GM23338 (cell line): ENCODE measurements at regions not wholly inside any gene's neighbourhood (a gene's known extent, or its start where the extent isn't known, plus 50 kb on each side); places are given as distances from the start of the nearest gene placed in this dataset.

Experiments used
- ATAC-seq: fragments of 200-7000 bp; cut with Tn5 transposase; 3 replicates; pipeline ENCODE4 v1.9.1; 2020
- DNase-seq: peaks from one replicate; pipeline ENCODE4 v3.0.0-alpha.2; 2015; ENCODE audit warnings: low spot score
- H2AFZ ChIP-seq: fragments of 200-600 bp; sonication (generic); 2 replicates; pipeline ENCODE4 v1.8.0; 2016; ENCODE audit warnings: antibody characterized with exemption, mild to moderate bottlenecking, moderate library complexity
- H3F3A ChIP-seq: fragments of 200-600 bp; sonication (generic); replicated peaks from 2 replicates; pipeline ENCODE4 v1.8.0; 2017; ENCODE audit warnings: antibody characterized with exemption, mixed run types, low read depth
- H3K27ac ChIP-seq: fragments of 200-600 bp; sonication (generic); 2 replicates; pipeline ENCODE4 v1.6.1; 2016; ENCODE audit warnings: low read depth
- H3K27me3 ChIP-seq: fragments of 200-600 bp; sonication (generic); 2 replicates; pipeline ENCODE4 v1.8.0; 2016; ENCODE audit warnings: mild to moderate bottlenecking, mixed run types, moderate library complexity; ENCODE audit not compliant: insufficient read depth
- H3K36me3 ChIP-seq: fragments of 200-600 bp; sonication (generic); 2 replicates; pipeline ENCODE4 v1.8.0; 2016; ENCODE audit warnings: mild to moderate bottlenecking; ENCODE audit not compliant: insufficient read depth
- H3K4me1 ChIP-seq: fragments of 200-600 bp; sonication (generic); 2 replicates; pipeline ENCODE4 v1.8.0; 2016; ENCODE audit warnings: mild to moderate bottlenecking, moderate library complexity; ENCODE audit not compliant: insufficient read depth
- H3K4me2 ChIP-seq: fragments of 200-600 bp; sonication (generic); 2 replicates; pipeline ENCODE4 v1.7.1; 2017; ENCODE audit warnings: mixed run types
- H3K4me3 ChIP-seq: fragments of 200-600 bp; sonication (generic); 2 replicates; pipeline ENCODE4 v1.6.1; 2016; ENCODE audit warnings: mixed run types
- H3K79me2 ChIP-seq: fragments of 200-600 bp; sonication (generic); replicated peaks from 2 replicates; pipeline ENCODE4 v1.8.0; 2017; ENCODE audit warnings: mild to moderate bottlenecking; ENCODE audit not compliant: insufficient read depth
- H3K9me2 ChIP-seq: fragments of 200-600 bp; sonication (generic); 2 replicates; pipeline ENCODE4 v1.8.0; 2017; ENCODE audit not compliant: insufficient read depth
- H4K20me1 ChIP-seq: fragments of 200-600 bp; sonication (generic); replicated peaks from 2 replicates; pipeline ENCODE4 v1.8.0; 2017; ENCODE audit warnings: mild to moderate bottlenecking; ENCODE audit not compliant: insufficient read depth
- H3K27ac Mint-ChIP-seq: 2 replicates; pipeline ENCODE4 v1.8.0; 2020; ENCODE audit warnings: inconsistent platforms, mild to moderate bottlenecking, moderate library complexity, mixed read lengths
- H3K27me3 Mint-ChIP-seq: 3 replicates; pipeline ENCODE4 v1.8.0; 2022; ENCODE audit warnings: low read depth, mild to moderate bottlenecking, moderate library complexity, mixed read lengths, inconsistent platforms; ENCODE audit not compliant: insufficient read depth, poor library complexity
- H3K36me3 Mint-ChIP-seq: 3 replicates; pipeline ENCODE4 v1.8.0; 2021; ENCODE audit warnings: low read depth, mild to moderate bottlenecking, inconsistent platforms, moderate library complexity, mixed read lengths
- H3K4me1 Mint-ChIP-seq: 3 replicates; pipeline ENCODE4 v1.8.0; 2020; ENCODE audit warnings: mild to moderate bottlenecking, inconsistent platforms, mixed read lengths
- H3K4me3 Mint-ChIP-seq: 3 replicates; pipeline ENCODE4 v1.8.0; 2021; ENCODE audit warnings: moderate library complexity, mild to moderate bottlenecking, inconsistent platforms, mixed read lengths
- H3K9me3 Mint-ChIP-seq: 3 replicates; pipeline ENCODE4 v1.8.0; 2020; ENCODE audit warnings: moderate library complexity, mild to moderate bottlenecking, inconsistent platforms, mixed read lengths
- CREB1 ChIP-seq: fragments of 250-450 bp; sonication (Bioruptor Pico); IDR thresholded peaks from 2 replicates; pipeline ENCODE4 v1.5.0; 2020; ENCODE audit warnings: low read depth, mild to moderate bottlenecking, moderate library complexity
- ETS1 ChIP-seq: IDR thresholded peaks from 2 replicates; pipeline ENCODE4 v1.6.1; 2016; ENCODE audit warnings: antibody characterized with exemption
- EZH2 ChIP-seq: fragments of 200-600 bp; sonication (generic); IDR thresholded peaks from one replicate; pipeline ENCODE4 v1.8.0; 2017; ENCODE audit warnings: antibody characterized with exemption, mild to moderate bottlenecking, low read depth; ENCODE audit not compliant: unreplicated experiment
- EZH2phosphoT487 ChIP-seq: fragments of 200-600 bp; sonication (generic); IDR thresholded peaks from one replicate; pipeline ENCODE4 v1.8.1; 2018; ENCODE audit warnings: antibody characterized with exemption; ENCODE audit not compliant: unreplicated experiment
- POLR2AphosphoS5 ChIP-seq: IDR thresholded peaks from 2 replicates; pipeline ENCODE4 v1.6.1; 2016; ENCODE audit warnings: antibody characterized with exemption, low read depth
- STAT1 ChIP-seq: IDR thresholded peaks from one replicate; pipeline ENCODE4 v1.6.1; 2016; ENCODE audit warnings: antibody characterized with exemption; ENCODE audit not compliant: unreplicated experiment
- TF ChIP-seq, protein P1 (sequence below), 2 experiments: fragments of 200-600 bp in 1 of 2; sonication (generic) in 1 of 2; conservative IDR thresholded peaks; 2 replicates each; pipeline versions ENCODE4 v1.5.1 to v1.6.1; 2016 to 2017; ENCODE audit warnings: antibody characterized with exemption in 2 of 2, low read depth in 2 of 2, mild to moderate bottlenecking in 2 of 2, moderate library complexity in 1 of 2
- TF ChIP-seq, protein P2 (sequence below): IDR thresholded peaks from one replicate; pipeline ENCODE4 v1.6.1; 2018; ENCODE audit warnings: antibody characterized with exemption; ENCODE audit not compliant: unreplicated experiment
- TF ChIP-seq, protein P3 (sequence below): fragments of 250-450 bp; sonication (Bioruptor Pico); IDR thresholded peaks from 2 replicates; pipeline ENCODE4 v1.5.0; 2020; ENCODE audit warnings: mild to moderate bottlenecking, moderate library complexity

DNA sequence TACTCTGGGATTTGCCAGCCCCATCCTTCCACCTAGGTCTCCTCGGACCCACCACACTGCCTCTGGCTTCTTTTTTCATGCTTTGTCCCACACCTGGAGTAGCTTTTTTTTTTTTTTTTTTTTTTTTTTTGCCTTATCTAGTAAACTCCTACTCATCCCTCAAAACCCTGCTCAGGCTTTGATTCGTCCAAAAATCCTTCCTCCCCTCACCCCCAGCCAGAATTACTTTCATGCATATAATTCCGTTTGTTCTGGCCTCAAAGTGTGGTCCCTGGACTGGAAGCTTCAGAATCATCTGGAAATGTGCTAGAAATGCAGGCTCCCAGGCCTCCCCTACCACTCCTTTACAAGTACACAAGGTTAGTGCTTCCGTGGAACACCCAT, 320.1 kb downstream of the PTTG2 start:
- H3K27ac Mint-ChIP-seq = no peak overlapping the region
- Histone ChIP-seq H4K20me1 (no peaks in the 10 kb centered on the region), H3K4me1 (peaks cover 9% of the 10 kb centered on the region), H2AFZ (no peak overlapping the region), H3F3A (no peaks in the 10 kb centered on the region), H3K9me2 (no peaks in the 10 kb centered on the region), H3K79me2 (no peaks in the 10 kb centered on the region), H3K27me3 (no peaks in the 10 kb centered on the region), H3K4me2 (no peak overlapping the region), H3K36me3 (no peaks in the 10 kb centered on the region), H3K4me3 (no peak overlapping the region), H3K27ac (no peak overlapping the region)
- ATAC-seq (no peak), DNase-seq (no peak)
- peaks cover 14% of the 10 kb centered on the region; the same call in 2 of the 3 replicates for H3K9me3 Mint-ChIP-seq
- no peak overlapping the region for H3K4me3 Mint-ChIP-seq
- H3K27me3 Mint-ChIP-seq = peaks cover 3% of the 10 kb centered on the region
- peaks cover 18% of the 10 kb centered on the region for H3K4me1 Mint-ChIP-seq
- TF ChIP-seq EZH2phosphoT487 (no peak), ETS1 (no peak), CREB1 (CRISPR knock-in tag) (no peak), POLR2AphosphoS5 (no peak), EZH2 (no peak)
- TF ChIP-seq, protein P1, sequence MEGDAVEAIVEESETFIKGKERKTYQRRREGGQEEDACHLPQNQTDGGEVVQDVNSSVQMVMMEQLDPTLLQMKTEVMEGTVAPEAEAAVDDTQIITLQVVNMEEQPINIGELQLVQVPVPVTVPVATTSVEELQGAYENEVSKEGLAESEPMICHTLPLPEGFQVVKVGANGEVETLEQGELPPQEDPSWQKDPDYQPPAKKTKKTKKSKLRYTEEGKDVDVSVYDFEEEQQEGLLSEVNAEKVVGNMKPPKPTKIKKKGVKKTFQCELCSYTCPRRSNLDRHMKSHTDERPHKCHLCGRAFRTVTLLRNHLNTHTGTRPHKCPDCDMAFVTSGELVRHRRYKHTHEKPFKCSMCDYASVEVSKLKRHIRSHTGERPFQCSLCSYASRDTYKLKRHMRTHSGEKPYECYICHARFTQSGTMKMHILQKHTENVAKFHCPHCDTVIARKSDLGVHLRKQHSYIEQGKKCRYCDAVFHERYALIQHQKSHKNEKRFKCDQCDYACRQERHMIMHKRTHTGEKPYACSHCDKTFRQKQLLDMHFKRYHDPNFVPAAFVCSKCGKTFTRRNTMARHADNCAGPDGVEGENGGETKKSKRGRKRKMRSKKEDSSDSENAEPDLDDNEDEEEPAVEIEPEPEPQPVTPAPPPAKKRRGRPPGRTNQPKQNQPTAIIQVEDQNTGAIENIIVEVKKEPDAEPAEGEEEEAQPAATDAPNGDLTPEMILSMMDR (conservative IDR thresholded peaks at IDR 0.05; ENCODE audit: low read depth in 2 of 2) = no peak
- TF ChIP-seq, protein P2, sequence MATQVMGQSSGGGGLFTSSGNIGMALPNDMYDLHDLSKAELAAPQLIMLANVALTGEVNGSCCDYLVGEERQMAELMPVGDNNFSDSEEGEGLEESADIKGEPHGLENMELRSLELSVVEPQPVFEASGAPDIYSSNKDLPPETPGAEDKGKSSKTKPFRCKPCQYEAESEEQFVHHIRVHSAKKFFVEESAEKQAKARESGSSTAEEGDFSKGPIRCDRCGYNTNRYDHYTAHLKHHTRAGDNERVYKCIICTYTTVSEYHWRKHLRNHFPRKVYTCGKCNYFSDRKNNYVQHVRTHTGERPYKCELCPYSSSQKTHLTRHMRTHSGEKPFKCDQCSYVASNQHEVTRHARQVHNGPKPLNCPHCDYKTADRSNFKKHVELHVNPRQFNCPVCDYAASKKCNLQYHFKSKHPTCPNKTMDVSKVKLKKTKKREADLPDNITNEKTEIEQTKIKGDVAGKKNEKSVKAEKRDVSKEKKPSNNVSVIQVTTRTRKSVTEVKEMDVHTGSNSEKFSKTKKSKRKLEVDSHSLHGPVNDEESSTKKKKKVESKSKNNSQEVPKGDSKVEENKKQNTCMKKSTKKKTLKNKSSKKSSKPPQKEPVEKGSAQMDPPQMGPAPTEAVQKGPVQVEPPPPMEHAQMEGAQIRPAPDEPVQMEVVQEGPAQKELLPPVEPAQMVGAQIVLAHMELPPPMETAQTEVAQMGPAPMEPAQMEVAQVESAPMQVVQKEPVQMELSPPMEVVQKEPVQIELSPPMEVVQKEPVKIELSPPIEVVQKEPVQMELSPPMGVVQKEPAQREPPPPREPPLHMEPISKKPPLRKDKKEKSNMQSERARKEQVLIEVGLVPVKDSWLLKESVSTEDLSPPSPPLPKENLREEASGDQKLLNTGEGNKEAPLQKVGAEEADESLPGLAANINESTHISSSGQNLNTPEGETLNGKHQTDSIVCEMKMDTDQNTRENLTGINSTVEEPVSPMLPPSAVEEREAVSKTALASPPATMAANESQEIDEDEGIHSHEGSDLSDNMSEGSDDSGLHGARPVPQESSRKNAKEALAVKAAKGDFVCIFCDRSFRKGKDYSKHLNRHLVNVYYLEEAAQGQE = no peak
- H3K36me3 Mint-ChIP-seq = no peaks in the 10 kb centered on the region

DNA sequence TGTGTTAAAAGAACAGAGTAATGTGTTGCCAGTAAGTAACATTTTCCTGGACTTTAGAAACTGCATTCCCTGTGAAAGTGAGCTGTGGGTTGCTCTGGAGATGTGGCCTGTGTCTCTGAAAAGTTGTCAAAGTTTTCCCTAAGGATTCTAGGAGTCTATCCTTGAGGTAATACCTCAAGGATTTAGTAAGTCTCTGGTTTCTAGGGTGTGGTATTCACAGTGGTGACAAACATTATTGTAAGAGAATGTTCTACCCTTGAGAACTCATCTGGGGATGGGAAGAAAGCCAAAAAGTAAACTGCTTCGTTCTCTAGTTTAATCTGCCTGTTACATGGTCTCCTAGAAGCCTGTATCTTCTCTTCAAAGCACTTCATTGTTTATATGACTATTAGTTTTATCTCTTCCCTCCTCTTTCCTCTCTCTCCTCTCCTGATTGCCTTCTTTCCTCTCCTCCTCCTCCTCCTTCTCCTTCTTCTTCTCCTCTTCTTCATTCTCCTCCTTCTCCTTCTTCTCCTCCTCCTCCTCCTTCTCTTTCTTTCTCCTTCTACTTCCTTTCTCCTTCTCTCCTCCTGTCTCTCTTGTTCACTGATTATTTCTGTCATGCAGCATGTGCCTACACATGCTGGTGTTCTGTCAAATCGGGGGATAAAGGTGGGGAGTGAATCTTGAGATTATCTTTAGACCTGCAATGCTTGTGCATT, 321.3 kb downstream of the PTTG2 start:
- H3K36me3 Mint-ChIP-seq = no peaks in the 10 kb centered on the region
- no peak overlapping the region for H3K27ac Mint-ChIP-seq
- DNase-seq = no peak
- no peak overlapping the region for H3K4me3 ChIP-seq
- no peaks in the 10 kb centered on the region for H3F3A ChIP-seq
- no peaks in the 10 kb centered on the region for H3K36me3 ChIP-seq
- no peak for ATAC-seq
- H3K9me3 Mint-ChIP-seq = peaks cover 14% of the 10 kb centered on the region; the same call in 2 of the 3 replicates
- H3K27me3 Mint-ChIP-seq = peaks cover 3% of the 10 kb centered on the region
- H3K4me1 ChIP-seq = peaks cover 9% of the 10 kb centered on the region
- H3K27me3 ChIP-seq = no peaks in the 10 kb centered on the region
- H3K79me2 ChIP-seq = no peaks in the 10 kb centered on the region
- peaks cover 19% of the 10 kb centered on the region for H3K4me1 Mint-ChIP-seq
- H3K4me2 ChIP-seq = no peak overlapping the region
- H3K9me2 ChIP-seq = no peaks in the 10 kb centered on the region
- H3K4me3 Mint-ChIP-seq = no peak overlapping the region
- no peaks in the 10 kb centered on the region for H4K20me1 ChIP-seq
- no peak overlapping the region for H2AFZ ChIP-seq
- H3K27ac ChIP-seq = no peak overlapping the region
- TF ChIP-seq CREB1 (CRISPR knock-in tag) (no peak), STAT1 (no peak)
- TF ChIP-seq, protein P3, sequence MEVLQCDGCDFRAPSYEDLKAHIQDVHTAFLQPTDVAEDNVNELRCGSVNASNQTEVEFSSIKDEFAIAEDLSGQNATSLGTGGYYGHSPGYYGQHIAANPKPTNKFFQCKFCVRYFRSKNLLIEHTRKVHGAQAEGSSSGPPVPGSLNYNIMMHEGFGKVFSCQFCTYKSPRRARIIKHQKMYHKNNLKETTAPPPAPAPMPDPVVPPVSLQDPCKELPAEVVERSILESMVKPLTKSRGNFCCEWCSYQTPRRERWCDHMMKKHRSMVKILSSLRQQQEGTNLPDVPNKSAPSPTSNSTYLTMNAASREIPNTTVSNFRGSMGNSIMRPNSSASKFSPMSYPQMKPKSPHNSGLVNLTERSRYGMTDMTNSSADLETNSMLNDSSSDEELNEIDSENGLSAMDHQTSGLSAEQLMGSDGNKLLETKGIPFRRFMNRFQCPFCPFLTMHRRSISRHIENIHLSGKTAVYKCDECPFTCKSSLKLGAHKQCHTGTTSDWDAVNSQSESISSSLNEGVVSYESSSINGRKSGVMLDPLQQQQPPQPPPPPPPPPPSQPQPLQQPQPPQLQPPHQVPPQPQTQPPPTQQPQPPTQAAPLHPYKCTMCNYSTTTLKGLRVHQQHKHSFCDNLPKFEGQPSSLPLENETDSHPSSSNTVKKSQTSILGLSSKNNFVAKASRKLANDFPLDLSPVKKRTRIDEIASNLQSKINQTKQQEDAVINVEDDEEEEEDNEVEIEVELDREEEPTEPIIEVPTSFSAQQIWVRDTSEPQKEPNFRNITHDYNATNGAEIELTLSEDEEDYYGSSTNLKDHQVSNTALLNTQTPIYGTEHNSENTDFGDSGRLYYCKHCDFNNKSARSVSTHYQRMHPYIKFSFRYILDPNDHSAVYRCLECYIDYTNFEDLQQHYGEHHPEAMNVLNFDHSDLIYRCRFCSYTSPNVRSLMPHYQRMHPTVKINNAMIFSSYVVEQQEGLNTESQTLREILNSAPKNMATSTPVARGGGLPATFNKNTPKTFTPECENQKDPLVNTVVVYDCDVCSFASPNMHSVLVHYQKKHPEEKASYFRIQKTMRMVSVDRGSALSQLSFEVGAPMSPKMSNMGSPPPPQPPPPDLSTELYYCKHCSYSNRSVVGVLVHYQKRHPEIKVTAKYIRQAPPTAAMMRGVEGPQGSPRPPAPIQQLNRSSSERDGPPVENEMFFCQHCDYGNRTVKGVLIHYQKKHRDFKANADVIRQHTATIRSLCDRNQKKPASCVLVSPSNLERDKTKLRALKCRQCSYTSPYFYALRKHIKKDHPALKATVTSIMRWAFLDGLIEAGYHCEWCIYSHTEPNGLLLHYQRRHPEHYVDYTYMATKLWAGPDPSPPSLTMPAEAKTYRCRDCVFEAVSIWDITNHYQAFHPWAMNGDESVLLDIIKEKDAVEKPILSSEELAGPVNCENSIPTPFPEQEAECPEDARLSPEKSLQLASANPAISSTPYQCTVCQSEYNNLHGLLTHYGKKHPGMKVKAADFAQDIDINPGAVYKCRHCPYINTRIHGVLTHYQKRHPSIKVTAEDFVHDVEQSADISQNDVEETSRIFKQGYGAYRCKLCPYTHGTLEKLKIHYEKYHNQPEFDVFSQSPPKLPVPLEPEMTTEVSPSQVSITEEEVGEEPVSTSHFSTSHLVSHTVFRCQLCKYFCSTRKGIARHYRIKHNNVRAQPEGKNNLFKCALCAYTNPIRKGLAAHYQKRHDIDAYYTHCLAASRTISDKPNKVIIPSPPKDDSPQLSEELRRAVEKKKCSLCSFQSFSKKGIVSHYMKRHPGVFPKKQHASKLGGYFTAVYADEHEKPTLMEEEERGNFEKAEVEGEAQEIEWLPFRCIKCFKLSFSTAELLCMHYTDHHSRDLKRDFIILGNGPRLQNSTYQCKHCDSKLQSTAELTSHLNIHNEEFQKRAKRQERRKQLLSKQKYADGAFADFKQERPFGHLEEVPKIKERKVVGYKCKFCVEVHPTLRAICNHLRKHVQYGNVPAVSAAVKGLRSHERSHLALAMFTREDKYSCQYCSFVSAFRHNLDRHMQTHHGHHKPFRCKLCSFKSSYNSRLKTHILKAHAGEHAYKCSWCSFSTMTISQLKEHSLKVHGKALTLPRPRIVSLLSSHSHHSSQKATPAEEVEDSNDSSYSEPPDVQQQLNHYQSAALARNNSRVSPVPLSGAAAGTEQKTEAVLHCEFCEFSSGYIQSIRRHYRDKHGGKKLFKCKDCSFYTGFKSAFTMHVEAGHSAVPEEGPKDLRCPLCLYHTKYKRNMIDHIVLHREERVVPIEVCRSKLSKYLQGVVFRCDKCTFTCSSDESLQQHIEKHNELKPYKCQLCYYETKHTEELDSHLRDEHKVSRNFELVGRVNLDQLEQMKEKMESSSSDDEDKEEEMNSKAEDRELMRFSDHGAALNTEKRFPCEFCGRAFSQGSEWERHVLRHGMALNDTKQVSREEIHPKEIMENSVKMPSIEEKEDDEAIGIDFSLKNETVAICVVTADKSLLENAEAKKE = no peak
